Nephron progenitor cell (in vitro differentiated cells): ENCODE measurements at regions not wholly inside any gene's neighbourhood (a gene's known extent, or its start where the extent isn't known, plus 50 kb on each side); places are given as distances from the start of the nearest gene placed in this dataset.
A peak's percentile ranks its signal among the peaks of the same experiment; 100 is the strongest.

Experiments
- DNase-seq: peaks from one replicate; pipeline ENCODE4 v3.0.0; 2021
- H3K27ac Mint-ChIP-seq: 2 replicates; pipeline ENCODE4 v1.8.0; 2021; ENCODE audit warnings: mild to moderate bottlenecking, moderate library complexity, mixed read lengths
- H3K27me3 Mint-ChIP-seq: 2 replicates; pipeline ENCODE4 v1.8.0; 2021; ENCODE audit warnings: mild to moderate bottlenecking, low read depth, mixed read lengths; ENCODE audit not compliant: poor library complexity
- H3K36me3 Mint-ChIP-seq: 2 replicates; pipeline ENCODE4 v1.8.0; 2021; ENCODE audit warnings: low read depth, mixed read lengths
- H3K4me1 Mint-ChIP-seq: 2 replicates; pipeline ENCODE4 v1.8.0; 2021; ENCODE audit warnings: mixed read lengths
- H3K4me3 Mint-ChIP-seq: 2 replicates; pipeline ENCODE4 v1.8.0; 2021; ENCODE audit warnings: mild to moderate bottlenecking, moderate library complexity, mixed read lengths
- H3K9me3 Mint-ChIP-seq: 2 replicates; pipeline ENCODE4 v1.8.0; 2021; ENCODE audit warnings: mild to moderate bottlenecking, moderate library complexity, mixed read lengths
- TF ChIP-seq, protein P1 (sequence below): fragments of 200-600 bp; sonication (generic); IDR thresholded peaks from 2 replicates; pipeline ENCODE4 v1.5.0; 2021; ENCODE audit warnings: antibody characterized with exemption

GRCh38 chr1:5753549-5754421, 238.4 kb downstream of the NPHP4 start:
- TF ChIP-seq, protein P1, sequence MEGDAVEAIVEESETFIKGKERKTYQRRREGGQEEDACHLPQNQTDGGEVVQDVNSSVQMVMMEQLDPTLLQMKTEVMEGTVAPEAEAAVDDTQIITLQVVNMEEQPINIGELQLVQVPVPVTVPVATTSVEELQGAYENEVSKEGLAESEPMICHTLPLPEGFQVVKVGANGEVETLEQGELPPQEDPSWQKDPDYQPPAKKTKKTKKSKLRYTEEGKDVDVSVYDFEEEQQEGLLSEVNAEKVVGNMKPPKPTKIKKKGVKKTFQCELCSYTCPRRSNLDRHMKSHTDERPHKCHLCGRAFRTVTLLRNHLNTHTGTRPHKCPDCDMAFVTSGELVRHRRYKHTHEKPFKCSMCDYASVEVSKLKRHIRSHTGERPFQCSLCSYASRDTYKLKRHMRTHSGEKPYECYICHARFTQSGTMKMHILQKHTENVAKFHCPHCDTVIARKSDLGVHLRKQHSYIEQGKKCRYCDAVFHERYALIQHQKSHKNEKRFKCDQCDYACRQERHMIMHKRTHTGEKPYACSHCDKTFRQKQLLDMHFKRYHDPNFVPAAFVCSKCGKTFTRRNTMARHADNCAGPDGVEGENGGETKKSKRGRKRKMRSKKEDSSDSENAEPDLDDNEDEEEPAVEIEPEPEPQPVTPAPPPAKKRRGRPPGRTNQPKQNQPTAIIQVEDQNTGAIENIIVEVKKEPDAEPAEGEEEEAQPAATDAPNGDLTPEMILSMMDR, result no peak
- peak overlapping the region; percentile 38 for H3K4me3 Mint-ChIP-seq
- no peaks in the 10 kb centered on the region for H3K36me3 Mint-ChIP-seq
- DNase-seq, result peak; percentile 27
- H3K4me1 Mint-ChIP-seq, result peaks cover 62% of the 10 kb centered on the region
- H3K27me3 Mint-ChIP-seq, result peaks cover 32% of the 10 kb centered on the region
- H3K27ac Mint-ChIP-seq, result peak overlapping the region; percentile 80
- H3K9me3 Mint-ChIP-seq, result no peaks in the 10 kb centered on the region

GRCh38 chr1:5752746-5753548, 239.3 kb downstream of the NPHP4 start:
- Mint-ChIP-seq H3K27me3 (peaks cover 32% of the 10 kb centered on the region), H3K36me3 (no peaks in the 10 kb centered on the region), H3K27ac (no peak overlapping the region), H3K4me1 (peaks cover 61% of the 10 kb centered on the region), H3K4me3 (no peak overlapping the region), H3K9me3 (no peaks in the 10 kb centered on the region)
- DNase-seq, result no peak
- TF ChIP-seq, protein P1, result no peak

- H3K4me3 Mint-ChIP-seq, result no peak overlapping the region
- H3K9me3 Mint-ChIP-seq, result no peaks in the 10 kb centered on the region
- H3K27ac Mint-ChIP-seq, result no peak overlapping the region
- TF ChIP-seq, protein P1, result no peak
- peaks cover 57% of the 10 kb centered on the region for H3K4me1 Mint-ChIP-seq
- peaks cover 32% of the 10 kb centered on the region for H3K27me3 Mint-ChIP-seq
- DNase-seq, result no peak
- no peaks in the 10 kb centered on the region for H3K36me3 Mint-ChIP-seq
Observed at GRCh38 chr1:5751833-5752745, 240.1 kb downstream of the NPHP4 start.

GRCh38 chr1:5751163-5751540, 241.1 kb downstream of the NPHP4 start:
- Mint-ChIP-seq H3K4me3 (no peak overlapping the region), H3K4me1 (peaks cover 47% of the 10 kb centered on the region), H3K27me3 (peaks cover 29% of the 10 kb centered on the region), H3K27ac (no peak overlapping the region), H3K9me3 (no peaks in the 10 kb centered on the region), H3K36me3 (no peaks in the 10 kb centered on the region)
- TF ChIP-seq, protein P1, result no peak
- DNase-seq, result no peak

GRCh38 chr1:5750186-5751162, 241.8 kb downstream of the NPHP4 start:
- Mint-ChIP-seq H3K4me3 (no peak overlapping the region), H3K27me3 (peaks cover 29% of the 10 kb centered on the region), H3K27ac (no peak overlapping the region), H3K36me3 (no peaks in the 10 kb centered on the region), H3K9me3 (no peaks in the 10 kb centered on the region), H3K4me1 (peaks cover 46% of the 10 kb centered on the region)
- no peak for DNase-seq
- TF ChIP-seq, protein P1, result no peak
